ENCODE measurements at regions not wholly inside any gene's neighbourhood (a gene's known extent, or its start where the extent isn't known, plus 50 kb on each side); places are given as distances from the start of the nearest gene placed in this dataset.

GRCh38 chr5:2529371-2530092 is 221.9 kb downstream of the IRX2 start:
- H3K27ac Mint-ChIP-seq (ENCODE audit: unreplicated experiment), result no peak overlapping the region
- H3K9me3 Mint-ChIP-seq (ENCODE audit: unreplicated experiment), result peaks cover 3% of the 10 kb centered on the region
- H3K27me3 Mint-ChIP-seq (ENCODE audit: unreplicated experiment), result no peaks in the 10 kb centered on the region
- H3K36me3 Mint-ChIP-seq (ENCODE audit: unreplicated experiment), result peaks cover 14% of the 10 kb centered on the region
- no peak for DNase-seq
- no peak for TF ChIP-seq CTCF (IDR thresholded peaks at IDR 0.05; ENCODE audit: partially characterized antibody, unreplicated experiment)
- peaks cover 3% of the 10 kb centered on the region for H3K4me1 Mint-ChIP-seq (ENCODE audit: low read depth, unreplicated experiment)
- no peak overlapping the region for H3K4me3 Mint-ChIP-seq (ENCODE audit: unreplicated experiment)

GRCh38 chr5:2525351-2525750 is 226.1 kb downstream of the IRX2 start:
- no peak overlapping the region for H3K4me3 Mint-ChIP-seq (ENCODE audit: unreplicated experiment)
- peaks cover 14% of the 10 kb centered on the region for H3K36me3 Mint-ChIP-seq (ENCODE audit: unreplicated experiment)
- peaks cover 3% of the 10 kb centered on the region for H3K27me3 Mint-ChIP-seq (ENCODE audit: unreplicated experiment)

GRCh38 chr5:2524620-2525019 is 226.9 kb downstream of the IRX2 start:
- no peak for DNase-seq
- peaks cover 1% of the 10 kb centered on the region for H3K9me3 Mint-ChIP-seq (ENCODE audit: unreplicated experiment)
- H3K27me3 Mint-ChIP-seq (ENCODE audit: unreplicated experiment), result peaks cover 3% of the 10 kb centered on the region
- H3K36me3 Mint-ChIP-seq (ENCODE audit: unreplicated experiment), result peaks cover 14% of the 10 kb centered on the region
- H3K27ac Mint-ChIP-seq (ENCODE audit: unreplicated experiment), result no peak overlapping the region
- peaks cover 2% of the 10 kb centered on the region for H3K4me1 Mint-ChIP-seq (ENCODE audit: low read depth, unreplicated experiment)
- no peak overlapping the region for H3K4me3 Mint-ChIP-seq (ENCODE audit: unreplicated experiment)
- TF ChIP-seq CTCF (IDR thresholded peaks at IDR 0.05; ENCODE audit: partially characterized antibody, unreplicated experiment), result no peak

More at GRCh38 chr5:2525351-2525750, 226.1 kb downstream of the IRX2 start:
- TF ChIP-seq CTCF (IDR thresholded peaks at IDR 0.05; ENCODE audit: partially characterized antibody, unreplicated experiment), result no peak
- Mint-ChIP-seq H3K4me1 (ENCODE audit: low read depth, unreplicated experiment) (peaks cover 4% of the 10 kb centered on the region), H3K27ac (ENCODE audit: unreplicated experiment) (no peak overlapping the region), H3K9me3 (ENCODE audit: unreplicated experiment) (peaks cover 1% of the 10 kb centered on the region)
- DNase-seq, result no peak

GRCh38 chr5:2523180-2523579 is 228.3 kb downstream of the IRX2 start:
- Mint-ChIP-seq H3K9me3 (ENCODE audit: unreplicated experiment) (peaks cover 1% of the 10 kb centered on the region), H3K36me3 (ENCODE audit: unreplicated experiment) (peaks cover 6% of the 10 kb centered on the region), H3K27ac (ENCODE audit: unreplicated experiment) (no peak overlapping the region), H3K4me1 (ENCODE audit: low read depth, unreplicated experiment) (peaks cover 2% of the 10 kb centered on the region), H3K4me3 (ENCODE audit: unreplicated experiment) (no peak overlapping the region), H3K27me3 (ENCODE audit: unreplicated experiment) (peaks cover 3% of the 10 kb centered on the region)
- DNase-seq, result no peak
- TF ChIP-seq CTCF (IDR thresholded peaks at IDR 0.05; ENCODE audit: partially characterized antibody, unreplicated experiment), result no peak

GRCh38 chr5:2522372-2522771 is 229.1 kb downstream of the IRX2 start:
- Mint-ChIP-seq H3K9me3 (ENCODE audit: unreplicated experiment) (peaks cover 1% of the 10 kb centered on the region), H3K27me3 (ENCODE audit: unreplicated experiment) (peaks cover 3% of the 10 kb centered on the region), H3K36me3 (ENCODE audit: unreplicated experiment) (no peaks in the 10 kb centered on the region), H3K27ac (ENCODE audit: unreplicated experiment) (no peak overlapping the region), H3K4me1 (ENCODE audit: low read depth, unreplicated experiment) (peaks cover 3% of the 10 kb centered on the region), H3K4me3 (ENCODE audit: unreplicated experiment) (no peak overlapping the region)
- no peak for DNase-seq
- no peak for TF ChIP-seq CTCF (IDR thresholded peaks at IDR 0.05; ENCODE audit: partially characterized antibody, unreplicated experiment)

Data from glutamatergic neuron (in vitro differentiated cells).